Mesothelial cell of epicardium (in vitro differentiated cells): ENCODE measurements at regions not wholly inside any gene's neighbourhood (a gene's known extent, or its start where the extent isn't known, plus 50 kb on each side); places are given as distances from the start of the nearest gene placed in this dataset.

Experiments used
- DNase-seq, 2 experiments: peaks; one replicate each; pipeline ENCODE4 v3.0.0; 2021; ENCODE audit warnings: low spot score in 2 of 2; ENCODE audit not compliant: unreplicated experiment in 2 of 2
- H3K27ac Mint-ChIP-seq: 2 replicates; pipeline ENCODE4 v1.8.0; 2021; ENCODE audit warnings: mixed read lengths
- H3K27me3 Mint-ChIP-seq: 2 replicates; pipeline ENCODE4 v1.8.0; 2021; ENCODE audit warnings: low read depth, mixed read lengths
- H3K36me3 Mint-ChIP-seq: 2 replicates; pipeline ENCODE4 v1.8.0; 2021; ENCODE audit warnings: mixed read lengths
- H3K4me1 Mint-ChIP-seq: 2 replicates; pipeline ENCODE4 v1.8.0; 2021; ENCODE audit warnings: mixed read lengths
- H3K4me3 Mint-ChIP-seq: 2 replicates; pipeline ENCODE4 v1.8.0; 2021; ENCODE audit warnings: mild to moderate bottlenecking, moderate library complexity, mixed read lengths
- H3K9me3 Mint-ChIP-seq: 2 replicates; pipeline ENCODE4 v1.8.0; 2021; ENCODE audit warnings: mixed read lengths
- CTCF ChIP-seq: fragments of 200-600 bp; sonication (generic); IDR thresholded peaks from one replicate; pipeline ENCODE4 v1.5.0; 2021; ENCODE audit warnings: antibody characterized with exemption; ENCODE audit not compliant: unreplicated experiment

DNA sequence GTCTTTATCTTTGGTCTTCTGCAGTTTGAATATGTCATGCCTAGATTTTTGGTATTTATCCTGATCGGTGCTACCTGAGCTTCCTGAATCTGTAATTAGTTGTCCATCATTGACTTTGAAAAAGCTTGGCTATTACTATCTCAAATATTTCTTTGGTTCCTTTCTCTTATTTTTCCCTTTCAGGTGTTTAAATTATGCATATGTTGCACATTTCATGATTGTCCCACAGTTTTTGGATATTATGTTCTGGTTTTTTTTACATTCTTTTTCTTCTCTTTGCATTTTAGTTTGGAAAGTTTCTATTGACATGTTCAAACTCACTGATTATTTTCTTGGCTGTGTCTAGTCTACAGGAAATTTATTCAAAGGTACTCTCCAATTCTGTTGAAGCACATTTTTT, 840.3 kb upstream of the LRRC4C start:
- Mint-ChIP-seq H3K27me3 (no peaks in the 10 kb centered on the region), H3K9me3 (no peaks in the 10 kb centered on the region), H3K27ac (no peak overlapping the region), H3K4me3 (no peak overlapping the region), H3K36me3 (no peaks in the 10 kb centered on the region), H3K4me1 (no peaks in the 10 kb centered on the region)
- TF ChIP-seq CTCF, result no peak
- DNase-seq, result no peak

DNA sequence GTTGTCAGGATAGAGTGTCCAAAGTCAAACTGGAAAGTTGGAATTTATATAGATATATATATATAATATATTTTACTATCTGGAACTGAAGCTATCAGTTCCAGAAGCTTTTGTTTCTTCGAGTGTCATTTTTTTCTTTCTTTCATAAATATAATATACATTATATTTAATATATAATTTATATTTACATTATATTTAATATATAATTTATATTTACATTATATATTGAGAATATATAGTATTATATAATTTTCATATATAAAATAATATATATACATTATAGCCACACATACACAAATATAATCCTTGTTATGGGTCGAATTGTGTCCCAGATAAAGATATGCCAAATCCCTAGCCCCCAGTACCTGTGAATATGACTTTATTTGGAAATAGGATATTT, 842.3 kb upstream of the LRRC4C start:
- H3K27me3 Mint-ChIP-seq, result no peaks in the 10 kb centered on the region
- no peak overlapping the region for H3K27ac Mint-ChIP-seq
- no peak for TF ChIP-seq CTCF
- DNase-seq, result no peak
- H3K36me3 Mint-ChIP-seq, result no peaks in the 10 kb centered on the region
- no peaks in the 10 kb centered on the region for H3K4me1 Mint-ChIP-seq
- no peak overlapping the region for H3K4me3 Mint-ChIP-seq
- H3K9me3 Mint-ChIP-seq, result no peaks in the 10 kb centered on the region

DNA sequence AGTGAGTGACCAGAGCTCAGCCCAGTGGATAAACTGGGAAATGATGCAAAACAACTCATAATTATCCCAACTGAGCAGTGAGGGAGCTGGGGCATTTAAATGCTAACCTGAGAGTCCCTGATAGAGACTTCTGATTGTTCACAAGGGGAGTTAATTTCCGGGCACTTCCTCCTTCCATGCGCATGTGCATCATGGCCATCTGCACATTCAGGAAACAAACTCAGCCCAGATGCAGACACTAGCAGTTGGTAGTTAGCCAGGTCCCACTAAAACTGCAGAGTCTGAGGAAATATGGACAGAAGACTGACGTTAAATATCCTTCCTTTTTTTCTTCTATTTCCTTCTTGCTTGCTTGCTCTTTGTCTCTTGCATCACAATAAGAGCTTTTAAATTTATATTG, 852.1 kb upstream of the LRRC4C start:
- no peaks in the 10 kb centered on the region for H3K4me1 Mint-ChIP-seq
- no peak for DNase-seq
- H3K27ac Mint-ChIP-seq, result no peak overlapping the region
- no peak overlapping the region for H3K4me3 Mint-ChIP-seq
- peaks cover 2% of the 10 kb centered on the region for H3K27me3 Mint-ChIP-seq
- TF ChIP-seq CTCF, result no peak
- H3K36me3 Mint-ChIP-seq, result no peaks in the 10 kb centered on the region
- H3K9me3 Mint-ChIP-seq, result peaks cover 10% of the 10 kb centered on the region

GRCh38 chr11:42311944-42312343, 852.5 kb upstream of the LRRC4C start:
- Mint-ChIP-seq H3K27me3 (peaks cover 2% of the 10 kb centered on the region), H3K4me3 (no peak overlapping the region), H3K9me3 (peaks cover 10% of the 10 kb centered on the region), H3K36me3 (no peaks in the 10 kb centered on the region), H3K27ac (no peak overlapping the region), H3K4me1 (no peaks in the 10 kb centered on the region)
- DNase-seq, result no peak
- no peak for TF ChIP-seq CTCF

- Mint-ChIP-seq H3K27me3 (no peaks in the 10 kb centered on the region), H3K4me3 (no peak overlapping the region), H3K27ac (no peak overlapping the region), H3K4me1 (no peaks in the 10 kb centered on the region), H3K36me3 (no peaks in the 10 kb centered on the region), H3K9me3 (peaks cover 10% of the 10 kb centered on the region)
- TF ChIP-seq CTCF, result no peak
- no peak for DNase-seq
Measured at GRCh38 chr11:42315267-42315666, 855.8 kb upstream of the LRRC4C start.

- H3K36me3 Mint-ChIP-seq, result no peaks in the 10 kb centered on the region
- H3K27ac Mint-ChIP-seq, result no peak overlapping the region
- TF ChIP-seq CTCF, result no peak
- no peaks in the 10 kb centered on the region for H3K4me1 Mint-ChIP-seq
- H3K9me3 Mint-ChIP-seq, result peaks cover 10% of the 10 kb centered on the region
- no peaks in the 10 kb centered on the region for H3K27me3 Mint-ChIP-seq
- no peak for DNase-seq
- no peak overlapping the region for H3K4me3 Mint-ChIP-seq
Measured at GRCh38 chr11:42315846-42316245, 856.4 kb upstream of the LRRC4C start.
